ENCODE measurements at regions not wholly inside any gene's neighbourhood (a gene's known extent, or its start where the extent isn't known, plus 50 kb on each side); places are given as distances from the start of the nearest gene placed in this dataset.

GRCh38 chr11:120031612-120032600 lies 106.0 kb downstream of the TRIM29 start:
- Histone ChIP-seq H3K4me3 (no peak overlapping the region), H3K79me2 (ENCODE audit: low read depth) (no peaks in the 10 kb centered on the region), H3K27me3 (ENCODE audit: insufficient read depth, low read depth) (peaks cover 100% of the 10 kb centered on the region), H2AFZ (no peak overlapping the region), H3F3A (ENCODE audit: insufficient read depth, low read depth) (no peaks in the 10 kb centered on the region), H3K36me3 (ENCODE audit: low read depth) (no peaks in the 10 kb centered on the region), H3K4me2 (no peak overlapping the region), H3K9me3 (ENCODE audit: insufficient read depth, low read depth) (no peaks in the 10 kb centered on the region), H3K9me2 (ENCODE audit: insufficient read depth) (no peaks in the 10 kb centered on the region), H3K27ac (no peak overlapping the region), H4K20me1 (ENCODE audit: insufficient read depth) (no peaks in the 10 kb centered on the region), H3K4me1 (replicated peaks; ENCODE audit: insufficient read depth) (no peaks in the 10 kb centered on the region)
- BruUV-seq (replicated peaks): no TSS peak
- TF ChIP-seq EZH2 (IDR thresholded peaks at IDR 0.05; ENCODE audit: low read depth) (no peak), CTCF (conservative IDR thresholded peaks at IDR 0.05) (no peak)
- POLR2A ChIA-PET (ENCODE audit: unreplicated experiment): no interaction called here
- intact Hi-C loops (cut with micrococcal nuclease; ENCODE audit: unreplicated experiment): no loop called here
- DNase-seq: no peak
- CTCF ChIA-PET: no interaction called here

GRCh38 chr11:120031156-120031555 lies 106.8 kb downstream of the TRIM29 start:
- no peak for TF ChIP-seq CTCF (conservative IDR thresholded peaks at IDR 0.05)
- TF ChIP-seq EZH2 (IDR thresholded peaks at IDR 0.05; ENCODE audit: low read depth): no peak
- intact Hi-C loops (cut with micrococcal nuclease; ENCODE audit: unreplicated experiment): no loop called here
- ChIA-PET CTCF (no interaction called here), POLR2A (ENCODE audit: unreplicated experiment) (no interaction called here)
- Histone ChIP-seq H3K9me2 (ENCODE audit: insufficient read depth) (no peaks in the 10 kb centered on the region), H3K9me3 (ENCODE audit: insufficient read depth, low read depth) (no peaks in the 10 kb centered on the region), H3K4me2 (no peak overlapping the region), H3K27ac (no peak overlapping the region), H3K36me3 (ENCODE audit: low read depth) (no peaks in the 10 kb centered on the region), H3K4me3 (no peak overlapping the region), H3K27me3 (ENCODE audit: insufficient read depth, low read depth) (peaks cover 100% of the 10 kb centered on the region), H2AFZ (no peak overlapping the region), H4K20me1 (ENCODE audit: insufficient read depth) (no peaks in the 10 kb centered on the region), H3K79me2 (ENCODE audit: low read depth) (no peaks in the 10 kb centered on the region), H3F3A (ENCODE audit: insufficient read depth, low read depth) (no peaks in the 10 kb centered on the region), H3K4me1 (replicated peaks; ENCODE audit: insufficient read depth) (no peaks in the 10 kb centered on the region)
- no TSS peak for BruUV-seq (replicated peaks)
- no peak for DNase-seq

- no peaks in the 10 kb centered on the region for H3K4me1 ChIP-seq (replicated peaks; ENCODE audit: insufficient read depth)
- POLR2A ChIA-PET (ENCODE audit: unreplicated experiment): no interaction called here
Observed at GRCh38 chr11:120030411-120030810, 107.5 kb downstream of the TRIM29 start.

More at GRCh38 chr11:120030411-120030810, 107.5 kb downstream of the TRIM29 start:
- H3K36me3 ChIP-seq (ENCODE audit: low read depth): no peaks in the 10 kb centered on the region
- H3K4me3 ChIP-seq: no peak overlapping the region
- H4K20me1 ChIP-seq (ENCODE audit: insufficient read depth): no peaks in the 10 kb centered on the region
- no peak for DNase-seq
- peaks cover 99% of the 10 kb centered on the region for H3K27me3 ChIP-seq (ENCODE audit: insufficient read depth, low read depth)
- intact Hi-C loops (cut with micrococcal nuclease; ENCODE audit: unreplicated experiment): no loop called here
- CTCF ChIA-PET: no interaction called here
- no peaks in the 10 kb centered on the region for H3K9me3 ChIP-seq (ENCODE audit: insufficient read depth, low read depth)
- no peak overlapping the region for H2AFZ ChIP-seq
- BruUV-seq (replicated peaks): no TSS peak
- H3K27ac ChIP-seq: no peak overlapping the region
- TF ChIP-seq EZH2 (IDR thresholded peaks at IDR 0.05; ENCODE audit: low read depth): no peak
- TF ChIP-seq CTCF (conservative IDR thresholded peaks at IDR 0.05): no peak
- H3K9me2 ChIP-seq (ENCODE audit: insufficient read depth): no peaks in the 10 kb centered on the region
- H3F3A ChIP-seq (ENCODE audit: insufficient read depth, low read depth): no peaks in the 10 kb centered on the region
- H3K4me2 ChIP-seq: no peak overlapping the region
- H3K79me2 ChIP-seq (ENCODE audit: low read depth): no peaks in the 10 kb centered on the region
